Effector memory CD8-positive, alpha-beta T cell (primary cell): ENCODE measurements at regions not wholly inside any gene's neighbourhood (a gene's known extent, or its start where the extent isn't known, plus 50 kb on each side); places are given as distances from the start of the nearest gene placed in this dataset.
A peak's percentile ranks its signal among the peaks of the same experiment; 100 is the strongest.

Source experiments
- ATAC-seq: fragments of 150-1000 bp; cut with Tn5 transposase; replicated peaks from 2 replicates; pipeline ENCODE4 v1.10.0; 2021; ENCODE audit warnings: mild to moderate bottlenecking, moderate library complexity
- DNase-seq, 3 experiments: peaks; one replicate each; pipeline ENCODE4 v3.0.0; 2021
- H3K27ac Mint-ChIP-seq, 2 donors: one replicate each; pipeline ENCODE4 v1.8.0; 2022; ENCODE audit warnings: mild to moderate bottlenecking in 2 of 2, mixed read lengths in 2 of 2, moderate library complexity in 2 of 2
- H3K27me3 Mint-ChIP-seq, 2 donors: one replicate each; pipeline ENCODE4 v1.8.0; 2022; ENCODE audit warnings: mixed read lengths in 2 of 2
- H3K36me3 Mint-ChIP-seq: one replicate; pipeline ENCODE4 v1.8.0; 2022; ENCODE audit warnings: mild to moderate bottlenecking, moderate library complexity, mixed read lengths; ENCODE audit not compliant: insufficient read depth
- H3K4me1 Mint-ChIP-seq, 2 donors: one replicate each; pipeline ENCODE4 v1.8.0; 2022; ENCODE audit warnings: low read depth in 2 of 2, mixed read lengths in 2 of 2
- H3K4me3 Mint-ChIP-seq, 2 donors: one replicate each; pipeline ENCODE4 v1.8.0; 2022; ENCODE audit warnings: mild to moderate bottlenecking in 2 of 2, mixed read lengths in 2 of 2, moderate library complexity in 2 of 2
- H3K9me3 Mint-ChIP-seq, 2 donors: one replicate each; pipeline ENCODE4 v1.8.0; 2022; ENCODE audit warnings: mixed read lengths in 2 of 2

DNA sequence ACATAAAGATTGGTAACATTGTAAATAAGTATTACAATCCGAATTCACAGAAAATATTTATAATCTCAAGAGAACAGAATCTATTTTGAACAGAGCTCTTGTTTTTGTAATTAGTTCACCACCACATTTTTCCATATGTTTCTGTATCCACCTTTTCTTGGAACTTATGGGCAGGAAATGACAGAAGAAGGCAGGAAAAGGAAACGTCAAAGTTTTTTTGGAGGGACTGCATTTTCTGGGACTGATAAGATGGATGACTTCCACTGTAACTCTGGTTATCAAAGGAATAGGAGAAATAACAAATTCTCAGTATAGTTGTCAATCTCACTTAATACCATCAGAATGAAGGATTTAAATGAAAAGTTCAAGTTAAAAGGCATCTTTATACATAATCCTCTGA lies 75.1 kb upstream of the SMNDC1 start:
- Mint-ChIP-seq H3K4me3 (no peak overlapping the region), H3K27ac (no peak overlapping the region), H3K9me3 (no peaks in the 10 kb centered on the region), H3K27me3 (peaks cover 0 to 9% of the 10 kb centered on the region in 2 donors), H3K36me3 (peaks cover 3% of the 10 kb centered on the region), H3K4me1 (peaks cover 5 to 8% of the 10 kb centered on the region in 2 donors)
- DNase-seq: no peak
- no peak for ATAC-seq

DNA sequence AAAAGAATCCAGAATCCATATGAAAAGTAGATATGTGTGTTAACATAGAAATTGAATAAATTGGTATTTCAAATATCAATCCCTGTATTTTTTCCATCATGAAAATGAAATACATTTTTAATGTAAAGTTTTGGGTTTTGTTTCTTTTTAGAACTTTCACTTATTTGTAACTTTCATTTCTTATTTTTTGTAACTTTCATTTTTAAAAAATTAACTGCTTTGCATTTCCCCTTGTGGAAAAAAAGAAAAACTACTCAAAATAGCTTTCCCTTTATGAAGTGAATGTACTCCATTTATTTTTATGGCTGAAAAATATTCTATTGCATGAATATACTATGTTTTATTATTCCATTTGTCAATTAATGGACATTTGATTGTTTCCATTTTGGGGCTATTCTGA lies 75.6 kb upstream of the SMNDC1 start:
- Mint-ChIP-seq H3K36me3 (peaks cover 3% of the 10 kb centered on the region), H3K4me1 (peaks cover 5 to 8% of the 10 kb centered on the region in 2 donors)

DNA sequence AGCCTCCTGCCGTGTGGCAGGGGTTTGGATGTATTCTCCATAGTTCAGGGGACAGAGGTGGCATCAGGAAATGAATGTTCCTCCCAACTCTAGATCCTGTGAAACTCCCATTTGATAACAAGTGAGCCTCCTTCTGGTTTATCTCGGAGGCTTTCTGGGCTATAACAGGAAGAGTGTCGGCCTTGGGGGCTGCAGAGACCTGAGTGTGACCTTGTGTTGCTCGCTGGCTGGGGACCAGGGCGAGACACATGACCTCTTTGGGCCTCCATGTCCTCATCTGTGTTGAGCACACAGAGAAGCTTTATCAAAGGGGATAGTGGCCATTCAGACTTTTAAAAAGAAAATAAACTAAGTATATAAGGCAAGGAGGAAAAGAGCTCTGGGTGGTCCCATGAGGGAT lies 78.0 kb upstream of the SMNDC1 start:
- Mint-ChIP-seq H3K4me3 (no peak overlapping the region), H3K4me1 (peaks cover 4 to 5% of the 10 kb centered on the region in 2 donors), H3K27me3 (peaks cover 0 to 9% of the 10 kb centered on the region in 2 donors), H3K9me3 (no peaks in the 10 kb centered on the region), H3K36me3 (peaks cover 3% of the 10 kb centered on the region), H3K27ac (no peak overlapping the region)
- ATAC-seq (no peak), DNase-seq (no peak)

More for the DNA sequence above, 75.6 kb upstream of the SMNDC1 start:
- ATAC-seq (no peak), DNase-seq (no peak)
- Mint-ChIP-seq H3K27me3 (peaks cover 0 to 9% of the 10 kb centered on the region in 2 donors), H3K4me3 (no peak overlapping the region), H3K27ac (no peak overlapping the region), H3K9me3 (no peaks in the 10 kb centered on the region)

DNA sequence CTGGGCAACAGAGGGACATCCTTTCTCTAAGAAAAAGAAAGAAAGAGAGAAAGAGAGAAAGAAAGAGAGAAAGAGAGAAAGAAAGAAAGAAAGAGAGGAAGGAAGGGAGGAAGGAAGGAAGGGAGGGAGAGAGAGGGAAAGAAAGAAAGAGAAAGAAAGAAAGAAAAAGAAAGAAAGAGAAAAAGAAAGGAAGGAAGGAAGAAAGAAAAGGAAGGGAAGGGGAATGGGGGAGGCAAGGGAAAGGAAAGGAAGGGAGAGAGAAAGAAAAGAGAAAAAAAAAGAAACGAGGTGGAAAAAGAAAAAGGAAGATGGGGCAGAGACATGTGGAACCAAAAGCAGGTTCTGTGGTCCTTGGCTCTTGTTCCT lies 82.9 kb upstream of the SMNDC1 start:
- DNase-seq: no peak
- peak overlapping the region in 1 of 2 donors; percentile 50 for H3K4me3 Mint-ChIP-seq
- ATAC-seq: no peak
- H3K27ac Mint-ChIP-seq: peak overlapping the region; percentile 50 to 80
- H3K4me1 Mint-ChIP-seq: peaks cover 19 to 21% of the 10 kb centered on the region in 2 donors
- peaks cover 5% of the 10 kb centered on the region for H3K36me3 Mint-ChIP-seq
- H3K9me3 Mint-ChIP-seq: no peaks in the 10 kb centered on the region
- peaks cover 0 to 4% of the 10 kb centered on the region in 2 donors for H3K27me3 Mint-ChIP-seq

DNA sequence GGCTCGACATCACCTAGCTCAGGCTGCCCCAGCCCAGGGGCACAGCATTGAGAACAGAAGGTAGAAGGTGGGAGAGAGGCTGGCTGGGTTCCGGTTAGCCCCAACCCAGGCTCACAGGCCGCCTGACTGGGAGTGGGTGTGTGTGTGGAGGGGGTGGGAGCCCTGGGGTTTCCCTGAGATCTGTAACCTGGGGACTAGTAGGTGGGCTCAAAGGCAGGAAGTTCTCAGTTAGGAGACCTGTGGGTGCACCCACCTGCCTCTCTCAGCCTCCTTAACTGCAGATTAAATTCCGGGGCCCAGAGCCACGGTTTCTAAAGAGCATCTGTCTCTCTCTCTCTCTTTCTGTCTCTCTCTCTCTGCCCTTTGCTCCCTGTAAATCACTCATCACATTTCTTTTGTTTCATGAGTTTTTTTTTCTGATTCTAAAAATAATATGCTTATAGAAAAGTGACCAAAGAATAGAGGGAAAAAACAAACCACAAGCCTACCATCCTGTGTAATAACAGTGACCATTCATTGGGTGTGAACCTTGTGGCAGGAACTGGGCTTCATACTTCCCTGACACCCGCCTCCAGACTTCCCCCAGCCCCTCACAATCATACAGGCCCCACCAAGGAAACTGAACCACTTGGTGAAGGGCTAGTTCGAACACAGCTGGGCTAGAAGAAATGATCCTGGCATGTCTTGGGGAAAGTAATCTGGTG lies 83.4 kb upstream of the SMNDC1 start:
- Mint-ChIP-seq H3K9me3 (no peaks in the 10 kb centered on the region), H3K4me3 (peak overlapping the region in 1 of 2 donors; percentile 50), H3K27ac (peak overlapping the region; percentile 50 to 80), H3K27me3 (peaks cover 0 to 1% of the 10 kb centered on the region in 2 donors), H3K4me1 (peaks cover 19 to 21% of the 10 kb centered on the region in 2 donors), H3K36me3 (peaks cover 5% of the 10 kb centered on the region)
- peak; percentile 68 for ATAC-seq
- peak in 2 of 3 experiments; percentile 6 to 14 for DNase-seq

DNA sequence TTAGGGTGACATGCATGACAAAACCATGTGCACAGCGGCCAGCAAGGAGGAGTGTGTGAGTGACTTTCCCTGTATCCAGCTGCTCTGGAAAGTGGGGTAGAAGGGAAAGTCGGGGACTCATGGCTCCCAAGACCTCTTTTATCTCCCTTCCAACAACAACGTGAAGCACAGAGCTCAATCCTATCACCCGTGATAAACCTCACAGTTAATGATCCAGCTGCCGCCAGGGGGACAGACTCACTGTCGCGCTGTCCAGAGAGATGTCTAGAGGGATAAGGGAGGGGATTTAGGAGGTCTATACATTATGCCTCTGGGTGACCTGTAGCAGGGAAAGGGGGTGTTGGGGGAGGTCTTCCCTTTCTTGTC lies 84.0 kb upstream of the SMNDC1 start:
- H3K4me3 Mint-ChIP-seq: no peak overlapping the region
- peak overlapping the region in 1 of 2 donors; percentile 80 for H3K27ac Mint-ChIP-seq
- peaks cover 21% of the 10 kb centered on the region in 2 donors for H3K4me1 Mint-ChIP-seq
- H3K27me3 Mint-ChIP-seq: peaks cover 0 to 6% of the 10 kb centered on the region in 2 donors
- ATAC-seq (no peak), DNase-seq (no peak)
- H3K9me3 Mint-ChIP-seq: no peaks in the 10 kb centered on the region
- peaks cover 5% of the 10 kb centered on the region for H3K36me3 Mint-ChIP-seq

DNA sequence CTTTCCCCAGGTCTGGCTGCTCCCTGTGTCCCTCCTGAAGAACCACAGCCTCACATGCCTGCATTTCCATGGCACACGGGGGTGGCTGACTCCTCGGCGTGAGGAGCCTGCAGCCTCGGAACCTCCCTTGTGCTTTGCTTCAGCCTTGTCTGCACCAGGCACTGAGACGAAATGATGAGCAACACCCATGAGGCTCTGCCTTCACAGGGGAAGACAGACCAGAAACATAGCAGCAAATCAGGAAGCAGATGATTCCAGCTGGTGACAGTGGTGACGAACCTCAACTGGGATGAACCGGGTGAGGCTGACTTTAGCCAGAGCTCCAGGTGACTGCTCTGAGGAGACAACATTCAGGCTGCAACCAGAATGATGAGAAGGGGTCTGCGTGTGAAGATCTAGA lies 84.5 kb upstream of the SMNDC1 start:
- peaks cover 5% of the 10 kb centered on the region for H3K36me3 Mint-ChIP-seq
- H3K9me3 Mint-ChIP-seq: no peaks in the 10 kb centered on the region
- H3K4me1 Mint-ChIP-seq: peaks cover 21 to 27% of the 10 kb centered on the region in 2 donors
- peaks cover 0 to 12% of the 10 kb centered on the region in 2 donors for H3K27me3 Mint-ChIP-seq
- no peak overlapping the region for H3K27ac Mint-ChIP-seq
- ATAC-seq: no peak
- DNase-seq: no peak
- H3K4me3 Mint-ChIP-seq: no peak overlapping the region

DNA sequence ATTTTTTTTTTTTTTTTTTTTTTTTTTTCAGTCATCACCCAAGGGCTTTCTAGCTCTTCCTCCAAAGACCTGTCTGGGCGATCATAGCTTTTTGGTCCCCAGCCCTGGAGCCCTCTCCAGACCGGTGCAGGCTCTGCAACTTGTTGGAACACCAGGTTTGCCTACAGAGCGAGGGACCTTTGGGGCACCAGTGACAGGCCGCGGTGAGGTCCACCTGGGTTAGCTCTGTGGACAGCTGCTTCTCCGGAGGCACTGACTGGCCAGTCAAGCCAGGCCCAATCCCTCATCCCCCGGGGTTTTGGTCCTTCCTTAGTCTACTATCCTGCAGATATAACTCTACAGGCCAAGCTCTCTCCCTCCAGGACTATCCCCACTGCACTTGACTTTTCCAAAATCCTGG lies 86.8 kb upstream of the SMNDC1 start:
- Mint-ChIP-seq H3K27me3 (peaks cover 0 to 13% of the 10 kb centered on the region in 2 donors), H3K4me3 (no peak overlapping the region), H3K9me3 (no peaks in the 10 kb centered on the region), H3K4me1 (peaks cover 26 to 29% of the 10 kb centered on the region in 2 donors), H3K27ac (peak overlapping the region in 1 of 2 donors; percentile 18), H3K36me3 (peaks cover 5% of the 10 kb centered on the region)
- no peak for ATAC-seq
- no peak for DNase-seq

DNA sequence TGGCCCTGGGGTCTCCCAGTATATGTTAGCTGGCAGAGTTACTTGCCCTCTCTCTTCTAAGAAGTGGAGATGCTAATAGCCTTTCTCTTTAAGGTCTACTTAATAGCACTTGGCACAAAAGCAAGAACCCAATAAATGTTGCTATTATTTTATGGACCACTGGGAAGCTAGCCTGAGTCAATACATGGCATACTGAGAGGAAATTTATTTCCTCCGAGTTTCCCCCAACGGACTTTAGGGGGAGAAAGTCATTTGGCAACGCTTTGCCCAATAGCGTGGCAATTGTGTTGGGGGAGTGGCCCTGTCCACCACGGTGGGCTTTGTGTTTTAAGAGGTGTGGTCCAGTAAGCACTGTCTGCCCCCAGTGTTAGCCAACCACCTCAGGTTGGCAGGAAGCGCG lies 87.4 kb upstream of the SMNDC1 start:
- no peak for ATAC-seq
- H3K27me3 Mint-ChIP-seq: peaks cover 0 to 13% of the 10 kb centered on the region in 2 donors
- peaks cover 26 to 29% of the 10 kb centered on the region in 2 donors for H3K4me1 Mint-ChIP-seq
- DNase-seq: no peak
- H3K27ac Mint-ChIP-seq: no peak overlapping the region
- H3K4me3 Mint-ChIP-seq: no peak overlapping the region
- H3K36me3 Mint-ChIP-seq: peaks cover 5% of the 10 kb centered on the region
- H3K9me3 Mint-ChIP-seq: no peaks in the 10 kb centered on the region

DNA sequence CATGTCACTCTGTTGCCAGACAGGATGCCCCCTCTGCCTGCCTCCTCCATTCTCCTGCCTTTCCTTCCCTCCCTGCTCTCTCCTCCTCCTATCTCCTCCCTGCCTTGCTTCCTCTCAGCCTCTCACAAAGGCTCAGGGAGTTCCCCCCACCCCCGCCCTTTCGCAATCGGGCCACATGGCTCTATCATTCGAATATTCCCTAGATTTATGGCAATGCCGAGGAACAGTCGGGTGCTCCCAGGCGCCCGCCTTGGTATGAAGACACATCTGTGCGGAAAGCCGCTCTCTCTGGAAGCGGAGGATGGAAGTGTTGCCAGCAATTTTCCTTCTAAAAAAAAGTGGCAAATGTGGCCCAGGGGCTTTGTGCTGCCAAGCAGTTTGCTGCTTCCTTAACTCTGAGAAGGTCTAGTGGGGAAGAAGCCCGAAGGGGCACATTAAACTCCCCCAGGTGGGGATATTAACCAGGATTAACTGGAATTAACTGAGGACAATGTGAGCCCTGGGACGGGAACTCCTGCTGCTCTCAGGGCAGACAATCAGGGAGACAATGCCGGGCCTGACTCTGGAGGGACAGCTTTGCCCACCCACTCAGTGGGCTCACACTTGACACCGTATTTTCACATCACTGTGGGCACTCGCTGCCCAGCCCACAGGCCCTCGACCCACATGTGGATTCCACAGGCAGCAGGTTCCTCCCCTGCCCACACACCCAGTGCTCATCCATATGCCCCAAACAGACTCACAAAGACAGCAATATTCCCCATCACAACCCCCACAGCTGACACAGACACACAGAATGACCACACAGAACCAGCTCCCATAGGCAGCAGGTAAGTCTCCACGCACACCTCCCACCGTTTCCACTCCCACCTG lies 88.4 kb upstream of the SMNDC1 start:
- H3K36me3 Mint-ChIP-seq: peaks cover 5% of the 10 kb centered on the region
- H3K9me3 Mint-ChIP-seq: no peaks in the 10 kb centered on the region
- DNase-seq (no peak), ATAC-seq (no peak)
- peaks cover 18 to 21% of the 10 kb centered on the region in 2 donors for H3K4me1 Mint-ChIP-seq
- peak overlapping the region in 1 of 2 donors; percentile 32 for H3K27ac Mint-ChIP-seq
- peaks cover 0 to 13% of the 10 kb centered on the region in 2 donors for H3K27me3 Mint-ChIP-seq
- H3K4me3 Mint-ChIP-seq: no peak overlapping the region

DNA sequence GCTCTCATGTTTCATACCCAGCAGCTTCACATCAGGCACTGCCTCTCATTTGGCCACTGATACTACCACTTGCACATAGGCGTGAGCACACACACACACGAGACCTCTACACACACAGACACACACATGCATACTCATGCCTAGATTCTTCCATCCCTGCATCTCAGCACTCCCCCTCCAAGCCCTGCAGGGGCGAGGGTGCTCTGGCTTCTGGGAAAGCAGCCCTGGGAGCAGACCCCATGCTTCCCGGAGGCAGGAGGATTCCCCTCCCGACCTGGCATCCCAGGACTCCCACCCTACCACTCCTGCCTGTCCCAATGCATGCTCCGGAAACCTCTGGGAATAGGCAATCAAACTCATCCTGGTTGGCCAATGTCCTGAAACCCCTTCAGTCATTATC lies 89.1 kb upstream of the SMNDC1 start:
- H3K4me1 Mint-ChIP-seq: peaks cover 10 to 14% of the 10 kb centered on the region in 2 donors
- peaks cover 0 to 13% of the 10 kb centered on the region in 2 donors for H3K27me3 Mint-ChIP-seq
- H3K36me3 Mint-ChIP-seq: peaks cover 5% of the 10 kb centered on the region
- ATAC-seq (no peak), DNase-seq (no peak)
- no peaks in the 10 kb centered on the region for H3K9me3 Mint-ChIP-seq
- H3K4me3 Mint-ChIP-seq: no peak overlapping the region
- peak overlapping the region in 1 of 2 donors; percentile 32 for H3K27ac Mint-ChIP-seq

DNA sequence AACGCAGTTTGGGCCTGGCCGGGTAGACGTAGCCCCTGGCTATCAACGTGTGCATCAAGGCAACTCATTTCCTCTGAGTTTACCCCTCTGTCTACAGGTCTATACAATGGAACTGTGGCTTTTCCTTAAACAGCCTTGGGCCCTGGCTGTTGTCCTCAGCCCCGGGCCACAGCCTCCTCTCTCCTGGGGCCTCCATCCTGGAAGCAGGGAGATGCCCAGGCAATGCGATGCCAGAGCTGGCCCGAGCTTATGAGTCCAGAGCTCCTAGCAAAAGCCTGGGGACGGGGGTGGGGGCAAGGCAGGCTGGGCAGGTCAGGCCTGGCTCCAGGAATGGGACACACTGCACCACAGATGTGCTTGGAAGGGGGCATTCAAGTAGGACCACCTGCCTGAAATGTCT lies 89.6 kb upstream of the SMNDC1 start:
- Mint-ChIP-seq H3K27me3 (peaks cover 0 to 13% of the 10 kb centered on the region in 2 donors), H3K36me3 (peaks cover 2% of the 10 kb centered on the region), H3K4me3 (no peak overlapping the region), H3K9me3 (no peaks in the 10 kb centered on the region), H3K4me1 (peaks cover 7 to 12% of the 10 kb centered on the region in 2 donors), H3K27ac (no peak overlapping the region)
- DNase-seq: no peak
- ATAC-seq: no peak

DNA sequence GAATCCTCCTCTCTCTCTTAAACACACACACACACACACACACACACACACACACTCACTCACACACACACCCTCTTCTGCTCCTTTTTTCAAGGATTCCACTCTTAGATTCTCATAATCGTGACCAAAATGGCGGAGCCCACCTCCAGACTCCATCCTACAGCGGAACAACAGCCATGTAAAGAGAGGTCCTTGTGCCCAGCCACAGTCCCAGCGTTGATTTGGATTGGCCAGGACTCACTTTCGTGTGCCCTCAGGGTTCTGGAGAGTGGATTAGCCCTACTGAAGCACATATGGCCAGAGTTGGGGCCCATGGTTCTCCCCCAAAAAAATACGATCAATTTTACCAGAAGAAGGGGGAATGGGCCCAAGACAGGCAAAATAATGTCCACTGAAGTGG lies 90.2 kb upstream of the SMNDC1 start:
- Mint-ChIP-seq H3K36me3 (no peaks in the 10 kb centered on the region), H3K27me3 (peaks cover 0 to 13% of the 10 kb centered on the region in 2 donors), H3K4me1 (peaks cover 5 to 10% of the 10 kb centered on the region in 2 donors), H3K9me3 (no peaks in the 10 kb centered on the region), H3K4me3 (no peak overlapping the region), H3K27ac (no peak overlapping the region)
- DNase-seq: no peak
- ATAC-seq: no peak
